Activated CD4-positive, alpha-beta T cell treated with anti-CD3 and anti-CD28 coated beads, Interleukin-2, amount 50 U/mL, for 24 hours (primary cell): ENCODE measurements at regions not wholly inside any gene's neighbourhood (a gene's known extent, or its start where the extent isn't known, plus 50 kb on each side); places are given as distances from the start of the nearest gene placed in this dataset.

ENCODE experiments used
- DNase-seq, 2 donors: peaks; one replicate each; pipeline ENCODE4 v3.0.0-alpha.2; 2020; ENCODE audit warnings: low read depth in 1 of 2, low spot score in 1 of 2

DNA sequence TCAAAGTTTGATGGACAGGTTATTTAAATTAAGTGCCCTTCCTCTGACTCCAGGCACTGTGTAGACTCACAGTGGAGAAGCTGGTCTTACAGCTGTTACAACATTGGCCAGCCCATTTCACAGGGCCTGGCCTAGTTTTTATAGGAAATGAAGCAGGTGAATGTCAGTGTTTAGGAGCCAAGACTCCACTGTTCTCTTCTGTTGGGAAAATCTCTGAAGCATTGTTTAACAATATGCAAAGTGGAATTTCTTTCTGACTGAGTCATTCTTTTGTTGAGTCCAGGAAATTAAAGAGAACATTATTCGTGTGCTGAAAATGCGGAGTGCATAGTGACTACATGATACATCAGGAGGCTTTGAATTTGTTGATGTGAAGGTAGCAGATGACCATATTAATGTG lies 64.7 kb downstream of the ARRDC4 start:
- no peak for DNase-seq

DNA sequence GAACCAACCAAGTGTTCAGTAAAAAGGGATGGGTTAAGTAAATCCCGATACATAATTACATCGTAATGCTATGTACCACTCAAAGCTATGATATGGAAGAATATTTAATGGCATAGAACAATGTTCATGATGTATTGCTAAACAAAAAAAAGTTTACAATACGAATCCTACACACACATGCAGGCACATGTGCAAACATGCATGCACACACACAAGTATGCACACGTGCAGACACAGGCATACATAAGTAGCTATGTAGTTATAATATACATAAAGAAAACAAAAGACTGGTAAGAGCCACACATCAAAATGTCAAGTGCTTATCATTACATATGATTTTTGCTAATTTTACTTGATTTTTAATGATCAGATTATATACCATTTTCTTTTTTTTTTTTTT lies 74.2 kb downstream of the ARRDC4 start:
- no peak for DNase-seq

DNA sequence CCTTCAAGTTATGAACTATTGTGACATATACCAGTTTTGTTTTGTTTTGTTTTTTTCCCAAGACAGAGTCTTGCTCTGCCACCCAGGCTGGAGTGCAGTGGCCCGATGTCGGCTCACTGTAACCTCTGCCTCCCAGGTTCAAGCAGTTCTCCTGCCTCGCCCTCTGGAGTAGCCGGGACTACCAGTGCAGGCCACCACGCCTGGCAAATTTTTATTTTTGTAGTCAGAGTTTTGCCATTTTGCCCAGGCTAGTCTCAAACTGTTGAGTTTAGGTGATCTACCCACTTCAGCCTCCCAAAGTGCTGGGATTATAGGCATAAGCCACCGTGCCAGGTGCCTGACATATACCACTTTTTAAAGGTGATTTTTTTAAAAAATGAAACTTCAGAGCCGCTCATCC lies 74.6 kb downstream of the ARRDC4 start:
- DNase-seq, result no peak

DNA sequence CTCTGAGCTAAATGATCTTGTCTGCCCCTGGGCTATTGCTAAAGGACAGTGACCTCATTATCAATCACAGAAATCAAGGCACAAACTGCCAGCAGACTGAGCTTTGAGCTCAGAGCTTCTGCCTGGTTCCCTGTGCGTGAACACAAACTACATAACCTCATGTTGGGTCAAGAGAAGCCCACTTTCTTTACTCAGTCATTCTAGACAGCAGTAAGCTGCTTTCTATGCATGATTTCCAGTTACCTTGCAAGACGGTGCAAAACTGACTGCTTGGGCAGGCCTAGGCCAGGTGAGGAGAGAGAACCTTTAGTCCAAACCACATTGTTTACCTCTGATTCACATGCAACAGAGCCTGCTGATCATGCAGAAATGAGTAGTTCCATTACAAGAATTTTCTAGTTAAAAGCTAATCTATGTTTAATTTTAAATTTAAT lies 75.1 kb downstream of the ARRDC4 start:
- DNase-seq, result no peak

DNA sequence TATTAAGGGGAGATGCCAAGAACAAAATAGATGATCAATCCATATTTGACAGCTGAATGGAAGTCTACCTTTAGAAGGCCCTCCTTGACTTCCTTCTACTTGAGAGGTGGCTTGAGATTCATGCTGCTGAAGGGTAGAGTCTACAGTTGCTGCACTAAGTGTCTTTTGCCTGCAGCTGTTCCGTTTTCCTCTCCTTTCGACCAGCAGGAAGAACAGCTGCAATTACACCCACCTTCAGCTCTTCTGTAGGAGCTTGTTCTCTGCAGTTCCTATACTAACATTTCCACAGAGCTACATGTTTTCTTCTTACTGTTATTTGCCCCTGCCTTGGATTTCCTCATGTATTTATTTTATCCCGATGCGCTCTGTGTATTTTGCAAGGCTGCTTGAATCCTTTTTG lies 79.1 kb downstream of the ARRDC4 start:
- no peak for DNase-seq

DNA sequence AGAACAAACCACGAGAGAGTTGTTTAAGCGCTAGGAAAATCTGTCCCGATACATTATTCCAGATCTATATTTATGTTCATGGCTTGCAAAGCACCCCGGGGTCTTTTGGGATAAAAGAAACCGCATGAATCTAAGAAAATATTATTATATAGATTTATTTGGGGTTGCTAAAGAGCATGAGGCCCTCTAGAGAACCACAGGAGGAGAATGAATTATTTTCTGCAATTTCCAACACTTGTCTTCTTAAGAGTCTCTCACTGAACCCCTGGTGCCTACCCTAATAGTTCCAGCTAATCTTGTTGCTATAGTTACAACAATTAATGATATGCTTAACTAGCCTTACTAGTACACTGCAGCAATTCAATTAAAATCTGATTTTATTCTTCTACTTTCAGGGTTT lies 79.6 kb downstream of the ARRDC4 start:
- DNase-seq, result no peak

DNA sequence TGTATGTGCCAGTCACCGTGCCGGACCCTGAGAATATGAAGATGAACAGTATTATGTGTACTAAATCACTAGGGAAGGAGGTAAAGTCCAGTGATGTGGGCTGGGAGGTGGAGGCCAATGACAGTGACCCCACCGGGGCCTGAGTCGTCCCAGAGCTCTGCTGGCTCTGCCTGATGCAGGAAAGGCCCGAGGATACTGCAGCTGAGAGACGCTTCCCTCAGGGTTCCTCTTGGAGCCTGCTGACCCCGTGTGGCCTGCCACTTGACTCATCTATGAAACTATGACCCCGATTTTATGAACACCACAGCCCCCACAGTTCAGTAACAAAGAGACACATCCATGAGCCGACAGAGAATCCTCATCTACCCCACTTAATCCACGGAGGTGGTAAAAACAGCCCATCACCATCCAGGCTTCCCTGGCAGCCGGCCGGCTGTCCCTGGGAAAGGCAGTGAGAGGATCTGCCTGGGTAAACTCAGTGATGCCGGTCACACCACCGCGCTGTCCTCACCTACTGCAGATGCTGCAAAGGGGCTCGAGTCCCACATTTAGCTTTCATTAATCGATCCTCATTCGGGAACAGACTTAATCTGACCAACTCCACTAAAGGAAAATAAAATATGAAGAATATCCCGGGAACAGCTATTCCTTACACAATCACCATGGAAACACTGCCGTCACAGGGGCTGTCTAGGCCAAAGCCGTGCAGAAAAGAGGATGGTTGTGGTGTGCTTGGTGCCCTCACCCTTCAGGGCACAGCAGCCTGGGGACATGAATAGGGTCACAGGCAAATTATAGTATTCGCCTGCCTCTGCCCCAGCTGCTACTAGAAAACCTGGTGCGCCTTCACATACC lies 82.9 kb downstream of the ARRDC4 start:
- no peak for DNase-seq

DNA sequence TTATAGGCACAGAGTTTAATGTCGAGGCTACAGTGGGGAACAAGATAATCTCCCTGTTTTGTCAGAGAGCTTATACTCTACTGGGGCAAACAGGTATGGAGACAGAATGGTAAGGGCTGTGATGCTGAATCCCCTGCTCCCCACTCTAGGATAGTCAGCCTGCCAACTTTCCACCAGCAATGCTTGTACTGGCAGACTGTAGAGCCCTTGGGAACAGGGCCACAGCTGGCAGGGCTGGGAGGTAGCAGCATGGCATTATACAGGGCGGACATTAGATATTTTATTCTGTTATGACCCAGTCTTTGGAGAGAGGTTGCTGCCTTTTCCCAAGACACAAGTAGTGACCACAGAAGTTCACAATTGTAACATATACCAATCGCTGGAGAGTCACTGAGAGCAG lies 91.2 kb downstream of the ARRDC4 start:
- no peak for DNase-seq

DNA sequence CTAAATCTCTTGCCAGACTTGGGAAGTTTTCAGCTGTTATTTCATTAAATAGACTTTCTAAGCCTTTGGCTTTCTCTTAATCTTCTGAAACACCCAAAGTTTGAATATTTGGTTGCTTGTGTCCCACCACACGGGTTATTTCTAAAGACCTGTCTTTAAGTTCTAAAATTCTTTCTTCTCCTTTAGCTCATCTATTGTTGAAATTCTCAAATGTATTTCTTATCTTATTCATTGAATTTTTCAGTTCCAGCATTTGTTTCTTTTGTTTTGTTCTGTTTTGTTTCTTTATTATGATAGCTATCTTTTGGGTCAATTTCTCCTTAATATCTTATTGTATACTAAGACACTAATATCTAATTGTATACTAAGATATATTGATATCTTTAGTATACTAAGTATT lies 97.0 kb downstream of the ARRDC4 start:
- no peak for DNase-seq

DNA sequence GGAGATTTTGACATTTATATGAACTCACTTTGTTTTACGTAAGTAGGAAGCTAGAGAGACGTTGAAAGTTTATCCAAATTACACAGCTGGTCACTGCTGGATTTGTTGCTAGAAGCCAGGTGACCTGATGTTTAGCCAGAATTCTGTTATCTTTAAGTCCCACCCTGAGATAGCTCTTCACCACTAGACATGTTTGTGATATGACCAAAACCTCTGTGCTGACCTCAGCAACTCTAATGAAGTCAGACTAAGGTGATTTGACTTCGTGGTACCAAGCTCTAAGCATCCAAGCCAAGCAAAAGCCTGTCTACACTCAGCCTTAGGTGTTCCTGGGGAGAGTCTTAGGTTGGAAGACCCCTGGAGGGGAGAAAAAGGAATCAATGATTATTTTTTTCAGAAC lies 102.4 kb downstream of the ARRDC4 start:
- no peak for DNase-seq

DNA sequence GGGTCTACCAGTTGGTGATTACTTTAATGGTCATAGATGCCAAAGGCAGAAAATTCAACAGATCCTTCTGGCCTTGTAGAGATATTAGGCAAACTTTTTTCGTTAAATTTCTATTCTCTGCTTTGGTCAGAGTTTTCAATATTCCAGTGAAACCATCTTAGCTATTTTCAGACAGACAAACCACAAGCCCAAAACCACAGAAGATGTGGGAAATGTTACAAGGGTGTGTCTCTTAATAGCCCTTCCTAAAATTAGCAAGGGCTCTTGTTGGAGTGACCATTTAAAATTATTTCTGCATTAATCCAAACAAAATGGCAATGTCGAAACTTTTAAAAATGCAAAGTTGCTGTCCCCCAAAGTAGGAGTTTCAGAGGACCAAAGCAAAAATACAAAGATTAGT lies 102.8 kb downstream of the ARRDC4 start:
- DNase-seq, result no peak

DNA sequence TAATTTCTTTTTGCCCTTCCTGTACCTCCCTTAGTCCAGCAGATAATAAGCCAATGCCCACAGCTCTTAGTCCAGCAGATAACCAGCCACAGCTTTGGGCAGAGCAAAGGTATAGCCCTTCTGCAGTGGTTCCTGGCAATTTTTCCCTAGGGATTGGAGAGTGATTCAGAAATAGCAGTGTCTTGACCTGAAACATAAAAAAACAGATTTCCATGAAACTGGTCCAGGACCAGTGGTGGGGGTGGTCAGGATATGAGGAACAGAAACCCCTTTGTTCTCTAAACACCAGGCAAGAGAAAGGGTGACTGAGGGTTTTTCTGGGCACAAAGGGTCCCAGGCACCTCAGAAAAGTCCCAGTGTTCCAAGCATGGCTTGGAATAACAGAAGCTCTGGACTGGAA lies 103.4 kb downstream of the ARRDC4 start:
- DNase-seq, result no peak

DNA sequence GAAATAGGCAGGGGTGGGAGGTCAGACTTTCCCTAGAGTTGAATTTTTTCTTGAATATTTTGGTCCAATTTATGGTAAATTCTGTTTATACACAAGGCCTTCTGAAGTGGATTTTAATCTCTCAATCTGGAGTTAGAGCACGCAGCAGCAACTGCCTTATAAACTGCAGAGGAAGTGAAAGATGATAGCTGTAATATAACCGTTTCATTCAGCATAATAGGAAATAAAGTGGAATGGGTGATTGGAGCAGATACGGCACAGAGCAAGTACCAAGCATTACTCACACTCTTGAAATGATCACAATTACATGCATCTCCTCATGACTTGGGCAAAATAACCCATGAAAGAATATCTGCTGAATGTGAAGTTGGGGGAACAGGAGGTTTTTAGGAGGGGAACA lies 106.8 kb downstream of the ARRDC4 start:
- no peak for DNase-seq

DNA sequence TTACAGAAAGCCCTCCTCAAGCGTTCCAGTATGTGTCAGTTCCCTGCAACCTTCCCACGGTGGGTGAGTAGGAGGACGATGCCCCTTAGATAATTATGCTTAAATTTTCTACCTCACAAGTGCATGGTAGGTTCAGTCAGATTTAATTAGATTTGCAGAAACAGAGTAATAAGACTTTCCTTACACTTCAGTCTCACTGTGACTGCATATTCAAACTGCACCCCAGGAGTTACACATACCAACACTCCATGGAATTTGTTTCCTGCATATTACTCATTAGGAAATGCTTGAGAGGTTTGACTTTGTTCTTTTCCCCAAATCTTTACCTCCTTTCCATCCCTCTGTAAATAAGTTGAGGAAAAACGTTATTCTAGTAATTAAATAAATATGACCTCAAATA lies 108.8 kb downstream of the ARRDC4 start:
- DNase-seq, result no peak

DNA sequence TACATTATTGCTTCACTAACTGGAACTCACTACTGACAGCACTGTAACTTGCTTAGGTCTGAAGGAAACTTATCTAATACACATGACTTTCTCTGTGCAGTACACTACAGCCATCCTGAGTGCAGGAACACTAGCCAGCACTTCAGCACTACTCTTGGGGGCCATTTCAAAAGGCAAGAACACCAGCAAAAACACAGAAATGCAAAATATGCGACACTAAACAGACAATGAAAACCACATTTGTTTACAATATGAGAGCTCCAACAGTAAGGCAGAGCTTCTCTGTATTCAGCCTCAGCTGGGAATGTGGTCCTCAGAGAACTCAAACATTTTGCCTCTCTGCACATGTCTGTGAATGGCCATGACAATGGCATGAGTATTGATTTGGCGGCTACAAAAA lies 109.6 kb downstream of the ARRDC4 start:
- no peak for DNase-seq

DNA sequence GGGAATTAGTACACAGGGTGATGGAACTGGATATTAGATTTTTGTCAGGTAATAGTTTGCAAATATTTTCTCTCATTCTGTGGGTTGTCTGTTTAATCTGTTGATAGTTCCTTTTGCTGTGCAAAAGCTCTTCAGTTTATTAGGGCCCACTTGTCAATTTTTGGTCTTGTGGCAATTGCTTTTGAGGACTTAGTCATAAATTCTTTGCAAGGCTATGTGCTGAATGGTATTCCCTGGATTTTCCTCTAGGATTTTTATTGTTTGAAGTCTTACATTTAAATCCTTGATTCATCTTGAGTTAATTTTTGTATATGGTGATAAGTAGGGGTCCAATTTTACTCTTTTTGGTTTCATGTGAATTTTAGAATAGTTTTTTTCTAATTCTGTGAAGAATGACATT lies 111.3 kb downstream of the ARRDC4 start:
- DNase-seq, result no peak

DNA sequence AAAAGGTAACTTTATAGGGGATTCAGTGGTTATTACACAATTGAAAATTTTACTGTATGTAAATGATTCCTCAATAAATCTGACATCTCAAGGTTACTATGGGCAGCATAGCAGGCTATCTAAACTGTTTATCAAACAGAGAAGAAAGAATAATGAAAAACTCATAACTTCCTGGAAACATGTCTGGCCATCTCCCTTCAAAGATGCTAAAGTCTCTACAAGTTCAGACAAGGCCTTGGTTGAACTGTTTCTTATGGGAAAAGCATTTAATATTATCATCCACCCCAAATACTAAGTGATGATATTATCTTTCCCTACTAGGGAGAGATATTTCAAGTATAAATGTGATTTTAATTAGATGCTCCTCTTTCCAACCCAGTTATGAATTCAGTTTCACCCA lies 114.9 kb downstream of the ARRDC4 start:
- no peak for DNase-seq

DNA sequence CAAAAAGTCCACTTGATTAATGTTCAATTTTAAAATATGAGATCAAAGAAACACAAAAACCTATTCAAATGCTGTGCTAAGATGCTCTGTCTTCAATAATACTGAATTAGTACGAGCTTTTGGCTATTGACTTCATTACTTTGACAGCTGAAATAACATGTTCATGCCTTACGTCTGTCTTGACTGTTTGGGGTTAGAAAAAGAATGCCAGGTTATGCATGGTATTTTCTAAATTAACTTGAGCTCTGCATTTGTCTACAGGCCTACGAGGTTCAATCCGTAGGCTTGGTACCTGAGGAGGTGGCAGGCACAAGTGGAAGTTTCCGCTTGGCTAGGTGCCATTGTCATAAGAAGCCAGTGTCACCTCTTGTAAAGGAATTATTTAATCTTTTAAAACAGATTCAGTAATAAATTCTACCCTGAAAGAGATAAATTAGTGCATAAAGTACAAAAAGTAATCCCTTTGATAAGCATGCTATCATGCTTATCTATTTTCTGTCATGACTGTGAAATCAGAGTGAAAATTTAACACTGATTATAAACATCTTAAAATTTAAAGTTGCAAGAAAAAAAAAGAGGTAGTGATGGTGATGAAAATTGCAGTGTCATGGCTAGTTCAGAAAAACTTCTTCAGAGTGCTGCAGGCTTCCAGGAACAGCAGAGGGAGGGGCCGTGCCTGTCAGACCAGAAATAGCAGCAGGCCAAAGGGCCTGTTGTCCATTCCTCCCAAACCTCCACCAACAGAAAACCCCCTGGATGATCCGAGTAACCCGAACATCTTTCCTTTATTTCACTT lies 115.7 kb downstream of the ARRDC4 start:
- no peak for DNase-seq

DNA sequence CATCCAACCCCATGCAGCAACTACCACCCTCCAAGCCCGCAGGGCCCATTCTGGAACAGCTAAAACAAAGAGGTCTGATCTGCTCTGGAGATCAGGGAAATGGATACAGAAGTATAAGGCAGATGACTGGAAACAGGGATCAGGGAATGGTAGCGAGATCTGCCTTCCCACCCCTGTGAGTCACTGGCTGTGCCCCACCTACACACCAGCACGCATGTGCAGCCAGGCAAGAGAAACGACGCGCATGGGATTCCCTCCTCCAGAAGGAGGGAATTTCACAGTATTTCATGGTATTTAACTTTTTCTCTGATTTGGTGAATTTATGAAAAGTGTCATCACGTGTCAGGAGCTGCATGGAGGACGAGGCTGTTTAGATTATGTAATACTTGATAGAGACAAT lies 116.7 kb downstream of the ARRDC4 start:
- no peak for DNase-seq

DNA sequence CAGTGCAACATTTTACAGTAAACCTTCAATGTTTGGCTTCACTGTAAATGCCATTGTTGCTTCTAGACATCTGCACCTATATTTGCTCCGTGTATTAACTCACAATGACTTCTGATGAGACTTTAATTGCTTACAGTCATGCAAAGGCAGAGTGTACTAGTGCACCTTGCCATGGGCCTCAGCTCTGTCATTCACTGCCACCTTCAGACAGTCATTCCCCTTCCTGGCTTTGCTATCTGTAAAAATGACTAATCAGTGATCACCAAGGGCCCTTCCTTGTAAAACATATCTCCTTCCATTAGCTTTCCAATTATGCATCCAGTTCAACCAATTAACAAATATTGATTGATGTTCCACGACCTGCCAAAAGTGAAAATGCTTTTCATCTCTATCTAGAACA lies 120.3 kb downstream of the ARRDC4 start:
- DNase-seq, result no peak

DNA sequence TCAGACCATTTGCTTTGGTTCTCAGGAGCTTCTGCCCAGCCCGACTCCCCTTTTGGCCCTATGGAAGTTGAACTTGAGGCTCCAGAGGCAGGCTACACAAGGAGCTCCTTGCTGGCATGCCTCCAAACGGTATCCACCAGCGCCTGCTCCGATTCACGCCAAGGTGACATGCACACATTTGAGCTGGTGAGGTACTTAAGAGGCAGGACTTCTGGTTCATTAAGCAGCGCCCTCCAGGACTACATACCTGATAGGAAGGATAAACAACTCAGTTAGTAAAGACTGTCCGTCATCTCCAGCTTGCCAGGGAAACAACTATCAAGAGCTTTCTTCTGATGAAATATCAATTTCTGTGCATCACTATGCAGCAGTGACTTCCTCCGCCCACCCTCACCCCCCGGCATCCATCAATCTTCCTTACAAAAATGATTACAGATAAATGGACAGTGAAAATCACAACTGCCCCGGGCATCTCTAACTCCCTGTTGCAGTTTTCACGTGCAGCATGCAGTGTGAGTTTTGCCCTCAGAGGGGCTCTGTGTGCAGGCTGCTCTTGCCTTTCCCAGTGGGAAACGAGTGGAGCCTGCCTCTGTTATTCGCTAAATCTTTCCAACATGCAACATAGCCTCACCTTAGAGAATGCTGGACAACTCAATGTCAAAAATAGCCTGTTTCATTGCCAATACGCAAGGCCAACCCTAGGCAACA lies 122.9 kb downstream of the ARRDC4 start:
- DNase-seq, result no peak
